H1 (cell line): ENCODE measurements at regions not wholly inside any gene's neighbourhood (a gene's known extent, or its start where the extent isn't known, plus 50 kb on each side); places are given as distances from the start of the nearest gene placed in this dataset.

Experiments used
- CTCF ChIA-PET: fragments of 300-600 bp; sonication (Branson Sonifier 250); formaldehyde crosslinking; loops from one replicate; lab custom pipeline; 2021; ENCODE audit not compliant: partially characterized antibody; lab: Charles Lee
- POLR2A ChIA-PET: fragments of 300-600 bp; sonication (Branson Sonifier 250); formaldehyde crosslinking; loops from one replicate; lab custom pipeline; 2021; ENCODE audit warnings: inconsistent platforms; ENCODE audit not compliant: partially characterized antibody; lab: Charles Lee
- DNase-seq, 2 experiments: peaks; one replicate each; pipeline versions ENCODE4 v3.0.0 to v3.0.0-alpha.2; 2010 to 2022; ENCODE audit warnings: low spot score in 2 of 2, low read depth in 1 of 2, mixed read lengths in 1 of 2
- FAIRE-seq: peaks from 2 replicates; lab custom pipeline; 2011; peaks lifted over from hg19 to GRCh38; lab: Jason Lieb, UNC
- H2AFZ ChIP-seq: 2 replicates; pipeline ENCODE4 v1.8.1; 2012; ENCODE audit warnings: low read length, inconsistent platforms
- H2AK5ac ChIP-seq: 2 replicates; pipeline ENCODE4 v1.6.1; 2013; ENCODE audit warnings: low read depth, low read length
- H2BK120ac ChIP-seq: replicated peaks from 2 replicates; pipeline ENCODE3; 2013; ENCODE audit warnings: low read depth, low read length, inconsistent platforms
- H2BK12ac ChIP-seq: 2 replicates; pipeline ENCODE4 v1.6.1; 2013; ENCODE audit warnings: low read depth, low read length
- H2BK15ac ChIP-seq: 2 replicates; pipeline ENCODE4 v1.6.1; 2013; ENCODE audit warnings: low read length
- H2BK20ac ChIP-seq: 2 replicates; pipeline ENCODE4 v1.6.1; 2013; ENCODE audit warnings: low read length
- H2BK5ac ChIP-seq: 2 replicates; pipeline ENCODE4 v1.6.1; 2013; ENCODE audit warnings: low read depth, low read length
- H3K14ac ChIP-seq: 2 replicates; pipeline ENCODE4 v1.6.1; 2013; ENCODE audit warnings: inconsistent platforms; ENCODE audit not compliant: insufficient read length
- H3K18ac ChIP-seq: 2 replicates; pipeline ENCODE4 v1.6.1; 2013; ENCODE audit warnings: low read length; ENCODE audit errors: extremely low read depth
- H3K23ac ChIP-seq: 2 replicates; pipeline ENCODE4 v1.6.1; 2013; ENCODE audit warnings: inconsistent platforms; ENCODE audit not compliant: insufficient read length
- H3K23me2 ChIP-seq: 2 replicates; pipeline ENCODE4 v1.6.1; 2013; ENCODE audit warnings: low read depth, low read length
- H3K27ac ChIP-seq: 2 replicates; pipeline ENCODE4 v1.6.1; 2011; ENCODE audit warnings: low read depth, low read length, inconsistent platforms
- H3K27me3 ChIP-seq, 4 experiments: replicated peaks in 1 of 4; 1 replicate in 1 of 4; 2 replicates in 3 of 4; pipeline versions ENCODE4 v1.6.1 to v1.8.1; 2011 to 2013; ENCODE audit warnings: low read length in 3 of 4, mild to moderate bottlenecking in 3 of 4, inconsistent platforms in 2 of 4, mixed read lengths in 2 of 4, moderate library complexity in 1 of 4; ENCODE audit not compliant: control insufficient read depth in 3 of 4, insufficient read depth in 3 of 4; ENCODE audit errors: extremely low read depth in 1 of 4
- H3K36me3 ChIP-seq, 4 experiments: 2 replicates each; pipeline versions ENCODE4 v1.6.1 to v1.8.1; 2011 to 2013; ENCODE audit warnings: mild to moderate bottlenecking in 4 of 4, low read length in 3 of 4, moderate library complexity in 2 of 4, control low read depth in 1 of 4, inconsistent platforms in 1 of 4; ENCODE audit not compliant: insufficient read depth in 4 of 4, control insufficient read depth in 2 of 4
- H3K4ac ChIP-seq: replicated peaks from 2 replicates; pipeline ENCODE3; 2013; ENCODE audit warnings: low read length, low read depth, mixed read lengths, inconsistent platforms; ENCODE audit not compliant: insufficient read length
- H3K4me1 ChIP-seq, 4 experiments: replicated peaks in 1 of 4; 1 replicate in 1 of 4; 2 replicates in 3 of 4; pipeline versions ENCODE4 v1.6.1 to v1.8.1; 2011 to 2013; ENCODE audit warnings: low read length in 3 of 4, inconsistent platforms in 2 of 4, mixed read lengths in 1 of 4; ENCODE audit not compliant: insufficient read depth in 4 of 4, control insufficient read depth in 3 of 4
- H3K4me2 ChIP-seq, 2 experiments: 2 replicates each; pipeline versions ENCODE4 v1.6.1 to v1.8.1; 2011 to 2013; ENCODE audit warnings: low read depth in 2 of 2, low read length in 2 of 2, control low read depth in 1 of 2, inconsistent platforms in 1 of 2, mild to moderate bottlenecking in 1 of 2; ENCODE audit not compliant: insufficient read depth in 1 of 2
- H3K4me3 ChIP-seq, 4 experiments: fragments of 200-600, 300-600 bp in 1 of 4; sonication (generic), shearing (Covaris generic), sonication (Bioruptor Twin) in 1 of 4; 2 replicates each; pipeline versions ENCODE4 v1.5.1 to v1.8.1; 2011 to 2016; ENCODE audit warnings: low read length in 4 of 4, low read depth in 3 of 4, control low read depth in 2 of 4, inconsistent platforms in 2 of 4, mild to moderate bottlenecking in 2 of 4, mixed read lengths in 1 of 4, moderate library complexity in 1 of 4; ENCODE audit not compliant: insufficient read depth in 2 of 4; ENCODE audit errors: extremely low read depth in 1 of 4
- H3K56ac ChIP-seq: replicated peaks from 2 replicates; pipeline ENCODE3; 2013; ENCODE audit warnings: low read depth, mild to moderate bottlenecking, mixed read lengths, low read length, inconsistent platforms; ENCODE audit not compliant: insufficient read length
- H3K79me1 ChIP-seq: 2 replicates; pipeline ENCODE4 v1.6.1; 2013; ENCODE audit warnings: low read depth, low read length, control low read depth
- H3K79me2 ChIP-seq, 2 experiments: 2 replicates each; pipeline versions ENCODE4 v1.6.1 to v1.8.1; 2012 to 2013; ENCODE audit warnings: low read length in 2 of 2, mild to moderate bottlenecking in 2 of 2, inconsistent platforms in 1 of 2; ENCODE audit not compliant: insufficient read depth in 2 of 2, control insufficient read depth in 1 of 2
- H3K9ac ChIP-seq, 4 experiments: replicated peaks in 1 of 4; 1 replicate in 1 of 4; 2 replicates in 3 of 4; pipeline versions ENCODE4 v1.6.1 to v1.8.1; 2011 to 2013; ENCODE audit warnings: low read depth in 3 of 4, low read length in 3 of 4, control low read depth in 2 of 4, mild to moderate bottlenecking in 2 of 4, moderate library complexity in 2 of 4, inconsistent platforms in 1 of 4; ENCODE audit errors: extremely low read depth in 1 of 4
- H3K9me3 ChIP-seq, 2 experiments: 2 replicates each; pipeline versions ENCODE4 v1.6.1 to v1.8.1; 2012 to 2013; ENCODE audit warnings: mild to moderate bottlenecking in 2 of 2, moderate library complexity in 2 of 2, control low read depth in 1 of 2, inconsistent platforms in 1 of 2, low read depth in 1 of 2, low read length in 1 of 2, mixed read lengths in 1 of 2; ENCODE audit not compliant: insufficient read depth in 2 of 2
- H4K20me1 ChIP-seq, 2 experiments: replicated peaks in 1 of 2; 2 replicates each; pipeline versions ENCODE3 to v1.8.1; 2011 to 2013; ENCODE audit warnings: inconsistent platforms in 2 of 2, low read length in 2 of 2, mild to moderate bottlenecking in 1 of 2; ENCODE audit not compliant: insufficient read depth in 2 of 2, control insufficient read depth in 1 of 2
- H4K5ac ChIP-seq: 2 replicates; pipeline ENCODE4 v1.6.1; 2013; ENCODE audit warnings: low read length, low read depth, mixed read lengths, inconsistent platforms; ENCODE audit not compliant: insufficient read length
- H4K8ac ChIP-seq: 2 replicates; pipeline ENCODE4 v1.8.0; 2013; ENCODE audit warnings: mild to moderate bottlenecking, moderate library complexity, low read length, inconsistent platforms; ENCODE audit not compliant: insufficient read depth; ENCODE audit errors: extremely low read depth
- H4K91ac ChIP-seq: replicated peaks from 2 replicates; pipeline ENCODE3; 2013; ENCODE audit warnings: low read length, mixed read lengths, inconsistent platforms; ENCODE audit not compliant: insufficient read length
- BACH1 ChIP-seq: IDR thresholded peaks from 2 replicates; pipeline ENCODE4 v1.6.1; 2012; ENCODE audit warnings: low read length, improper control_type of control experiment
- EP300 ChIP-seq, 2 experiments: IDR thresholded peaks; 1 replicate in 1 of 2; 2 replicates in 1 of 2; pipeline ENCODE4 v1.6.1; 2011 to 2012; ENCODE audit warnings: low read depth in 2 of 2, low read length in 2 of 2, mild to moderate bottlenecking in 2 of 2, borderline replicate concordance in 1 of 2, inconsistent platforms in 1 of 2, moderate library complexity in 1 of 2
- KDM1A ChIP-seq: fragments of 200-600, 300-600 bp; sonication (generic); IDR thresholded peaks from 2 replicates; pipeline ENCODE4 v1.7.1; 2016; ENCODE audit warnings: mild to moderate bottlenecking, low read length, borderline replicate concordance
- POLR2A ChIP-seq, 2 experiments: IDR thresholded peaks; 1 replicate in 1 of 2; 2 replicates in 1 of 2; pipeline ENCODE4 v1.6.1; 2011; ENCODE audit warnings: low read depth in 2 of 2, low read length in 2 of 2, mild to moderate bottlenecking in 2 of 2; ENCODE audit errors: control extremely low read depth in 1 of 2
- SIN3A ChIP-seq, 2 experiments: IDR thresholded peaks in 1 of 2; conservative IDR thresholded peaks in 1 of 2; 2 replicates each; pipeline ENCODE4 v1.6.1; 2011 to 2012; ENCODE audit warnings: low read length in 2 of 2, improper control_type of control experiment in 1 of 2, low read depth in 1 of 2, mild to moderate bottlenecking in 1 of 2
- WGBS, 2 experiments: shearing (Covaris generic) in 1 of 2; methylation state at CpG; one replicate each; pipeline versions ENCODE4 v1.1.6 to v1.1.7; 2013 to 2015; ENCODE audit warnings: low lambda C conversion rate in 2 of 2, mixed read lengths in 2 of 2, inconsistent platforms in 1 of 2, low coverage in 1 of 2, missing lambda C conversion rate in 1 of 2; ENCODE audit not compliant: insufficient replicate concordance in 2 of 2, insufficient coverage in 1 of 2, insufficient read length in 1 of 2; ENCODE audit errors: extremely low coverage in 1 of 2, missing lambda C conversion rate in 1 of 2; 5-methylcytosine and 5-hydroxymethylcytosine counted together

DNA sequence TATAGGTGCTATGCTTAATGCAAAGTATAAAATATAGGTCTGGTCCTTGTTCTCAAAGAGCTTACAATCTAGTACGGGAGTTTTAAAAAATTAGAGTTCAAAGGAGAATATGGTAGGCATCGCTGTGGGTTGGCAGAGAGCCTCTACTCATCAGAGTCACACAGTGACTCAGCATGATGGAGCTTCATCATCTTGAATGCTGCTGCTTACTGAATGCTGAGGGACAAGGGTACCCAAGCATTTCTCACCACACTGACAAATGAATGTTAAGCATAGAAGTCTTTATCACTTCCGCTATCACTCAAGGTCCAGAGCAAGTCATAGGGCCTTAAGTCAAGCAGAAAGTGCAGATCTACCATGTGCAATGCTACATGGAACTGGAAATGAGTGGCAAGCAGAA, 268.6 kb upstream of the IGFBP7 start:
- Histone ChIP-seq H3K79me1 (no peaks in the 10 kb centered on the region), H3K79me2 (no peaks in the 10 kb centered on the region), H2BK20ac (no peak overlapping the region), H3K4me2 (no peak overlapping the region), H3K56ac (no peak overlapping the region), H3K18ac (no peak overlapping the region), H3K9me3 (peaks cover 3 to 16% of the 10 kb centered on the region in 2 experiments), H3K14ac (no peak overlapping the region), H3K9ac (no peak overlapping the region), H3K4me3 (no peak overlapping the region), H3K36me3 (no peaks in the 10 kb centered on the region), H4K91ac (no peak overlapping the region), H2BK120ac (no peak overlapping the region), H2AK5ac (no peak overlapping the region), H2AFZ (no peak overlapping the region), H3K4ac (no peak overlapping the region), H2BK5ac (no peak overlapping the region), H3K23me2 (no peaks in the 10 kb centered on the region), H3K23ac (no peak overlapping the region), H3K27ac (no peak overlapping the region), H4K5ac (no peak overlapping the region), H3K27me3 (no peaks in the 10 kb centered on the region), H4K20me1 (no peaks in the 10 kb centered on the region), H4K8ac (no peak overlapping the region), H3K4me1 (no peaks in the 10 kb centered on the region), H2BK12ac (no peak overlapping the region), H2BK15ac (no peak overlapping the region)
- WGBS, 2 experiments: 90% methylated on average over 3 of the region's 3 CpGs; no CpG with 5 or more reads in 1 of the 2 experiments
- TF ChIP-seq KDM1A (no peak), BACH1 (no peak), SIN3A (conservative IDR thresholded peaks at IDR 0.05 in 1 of 2, IDR thresholded peaks at IDR 0.05 in 1 of 2; ENCODE audit: low read depth in 1 of 2, low read length in 2 of 2) (no peak), EP300 (IDR thresholded peaks at IDR 0.05; ENCODE audit: borderline replicate concordance in 1 of 2, low read depth in 2 of 2, low read length in 2 of 2) (no peak), POLR2A (IDR thresholded peaks at IDR 0.05; ENCODE audit: control extremely low read depth in 1 of 2, low read depth in 2 of 2, low read length in 2 of 2) (no peak)
- ChIA-PET POLR2A (no interaction called here), CTCF (interaction anchor here (0.8 kb wide), 1 partner anchor 10 kb away, joined by 4 read pairs; no protein-coding TSS in a partner anchor)
- DNase-seq: no peak
- FAIRE-seq: no peak
